ENCODE measurements at regions not wholly inside any gene's neighbourhood (a gene's known extent, or its start where the extent isn't known, plus 50 kb on each side); places are given as distances from the start of the nearest gene placed in this dataset.
A peak's percentile ranks its signal among the peaks of the same experiment; 100 is the strongest.

GRCh38 chr7:106169821-106170610 lies 57.9 kb upstream of the SYPL1 start:
- ChIA-PET CTCF (interaction anchor here (1.4 to 16.1 kb wide), 7 partner anchors 7 to 567 kb away, joined by 4 to 453 read pairs (median 17); no protein-coding TSS in a partner anchor), POLR2A (no interaction called here)
- no peak for TF ChIP-seq CTCF (IDR thresholded peaks at IDR 0.05; ENCODE audit: insufficient read depth, low read length, missing control alignments)
- no peak for DNase-seq (ENCODE audit: low read depth, low spot score)
- no peak overlapping the region for H3K4me3 ChIP-seq (ENCODE audit: low read depth, low read length)

- ChIA-PET POLR2A (no interaction called here), CTCF (interaction anchor here (0.6 to 16.1 kb wide), 33 partner anchors 10 to 766 kb away, joined by 3 to 453 read pairs (median 4); no protein-coding TSS in a partner anchor)
- no peak for DNase-seq (ENCODE audit: low read depth, low spot score)
Measured at GRCh38 chr7:106167439-106168136, 55.5 kb upstream of the SYPL1 start.

GRCh38 chr7:106166651-106167342 lies 54.7 kb upstream of the SYPL1 start:
- no peak overlapping the region for H3K4me3 ChIP-seq (ENCODE audit: low read depth, low read length)
- CTCF ChIA-PET = interaction anchor here (0.6 to 16.1 kb wide), 34 partner anchors 10 to 765 kb away, joined by 3 to 453 read pairs (median 4); no protein-coding TSS in a partner anchor
- DNase-seq (ENCODE audit: low read depth, low spot score) = no peak
- POLR2A ChIA-PET = no interaction called here
- peak; percentile 68 for TF ChIP-seq CTCF (IDR thresholded peaks at IDR 0.05; ENCODE audit: insufficient read depth, low read length, missing control alignments)

More at GRCh38 chr7:106167439-106168136, 55.5 kb upstream of the SYPL1 start:
- H3K4me3 ChIP-seq (ENCODE audit: low read depth, low read length) = no peak overlapping the region
- no peak for TF ChIP-seq CTCF (IDR thresholded peaks at IDR 0.05; ENCODE audit: insufficient read depth, low read length, missing control alignments)

- no peak for DNase-seq (ENCODE audit: low read depth, low spot score)
- ChIA-PET CTCF (interaction anchor here (0.8 to 16.1 kb wide), 17 partner anchors 10 to 575 kb away, joined by 3 to 453 read pairs (median 4); no protein-coding TSS in a partner anchor), POLR2A (no interaction called here)
- no peak overlapping the region for H3K4me3 ChIP-seq (ENCODE audit: low read depth, low read length)
- TF ChIP-seq CTCF (IDR thresholded peaks at IDR 0.05; ENCODE audit: insufficient read depth, low read length, missing control alignments) = no peak
Measured at GRCh38 chr7:106165337-106165736, 53.2 kb upstream of the SYPL1 start.

GRCh38 chr7:106163257-106163656 lies 51.1 kb upstream of the SYPL1 start:
- POLR2A ChIA-PET = no interaction called here
- CTCF ChIA-PET = interaction anchor here (1.4 to 8.8 kb wide), 5 partner anchors 7 to 299 kb away, joined by 3 to 105 read pairs (median 82); no protein-coding TSS in a partner anchor
- TF ChIP-seq CTCF (IDR thresholded peaks at IDR 0.05; ENCODE audit: insufficient read depth, low read length, missing control alignments) = no peak
- DNase-seq (ENCODE audit: low read depth, low spot score) = no peak
- no peak overlapping the region for H3K4me3 ChIP-seq (ENCODE audit: low read depth, low read length)

Measured in AG04449 (cell line).